ENCODE measurements at regions not wholly inside any gene's neighbourhood (a gene's known extent, or its start where the extent isn't known, plus 50 kb on each side); places are given as distances from the start of the nearest gene placed in this dataset.
A peak's percentile ranks its signal among the peaks of the same experiment; 100 is the strongest.

- H3K4me3 ChIP-seq (replicated peaks in 1 of 2; ENCODE audit: low read depth in 2 of 2, low read length in 2 of 2), result no peak overlapping the region
- TF ChIP-seq CTCF (IDR thresholded peaks at IDR 0.05; ENCODE audit: low read depth, low read length), result no peak
- peak in 1 of 2 donors; percentile 60 for DNase-seq (ENCODE audit: low read depth in 2 of 2)
Measured at GRCh38 chr6:84515067-84515466, 249.3 kb downstream of the TBX18 start.

GRCh38 chr6:84514089-84514971 is 250.1 kb downstream of the TBX18 start:
- no peak for TF ChIP-seq CTCF (IDR thresholded peaks at IDR 0.05; ENCODE audit: low read depth, low read length)

GRCh38 chr6:84512391-84512790 is 252.0 kb downstream of the TBX18 start:
- H3K4me3 ChIP-seq (replicated peaks in 1 of 2; ENCODE audit: low read depth in 2 of 2, low read length in 2 of 2), result no peak overlapping the region
- no peak for TF ChIP-seq CTCF (IDR thresholded peaks at IDR 0.05; ENCODE audit: low read depth, low read length)
- peak in 1 of 2 donors; percentile 69 for DNase-seq (ENCODE audit: low read depth in 2 of 2)

More at GRCh38 chr6:84514089-84514971, 250.1 kb downstream of the TBX18 start:
- no peak for DNase-seq (ENCODE audit: low read depth in 2 of 2)
- H3K4me3 ChIP-seq (replicated peaks in 1 of 2; ENCODE audit: low read depth in 2 of 2, low read length in 2 of 2), result no peak overlapping the region

GRCh38 chr6:84511929-84512328 is 252.5 kb downstream of the TBX18 start:
- no peak overlapping the region for H3K4me3 ChIP-seq (replicated peaks in 1 of 2; ENCODE audit: low read depth in 2 of 2, low read length in 2 of 2)
- no peak for TF ChIP-seq CTCF (IDR thresholded peaks at IDR 0.05; ENCODE audit: low read depth, low read length)
- no peak for DNase-seq (ENCODE audit: low read depth in 2 of 2)

- H3K4me3 ChIP-seq (replicated peaks in 1 of 2; ENCODE audit: low read depth in 2 of 2, low read length in 2 of 2), result no peak overlapping the region
- DNase-seq (ENCODE audit: low read depth in 2 of 2), result peak; percentile 45 to 58
- no peak for TF ChIP-seq CTCF (IDR thresholded peaks at IDR 0.05; ENCODE audit: low read depth, low read length)
Measured at GRCh38 chr6:84508981-84509380, 255.4 kb downstream of the TBX18 start.

GRCh38 chr6:84508334-84508733 is 256.1 kb downstream of the TBX18 start:
- no peak for TF ChIP-seq CTCF (IDR thresholded peaks at IDR 0.05; ENCODE audit: low read depth, low read length)
- DNase-seq (ENCODE audit: low read depth in 2 of 2), result no peak
- H3K4me3 ChIP-seq (replicated peaks in 1 of 2; ENCODE audit: low read depth in 2 of 2, low read length in 2 of 2), result no peak overlapping the region
